ENCODE measurements at regions not wholly inside any gene's neighbourhood (a gene's known extent, or its start where the extent isn't known, plus 50 kb on each side); places are given as distances from the start of the nearest gene placed in this dataset.
"Not testable (repeated sequence)": the region's sequence is repeated elsewhere in the genome, so short reads cannot be mapped to it uniquely, and the experiment has no call there.

- no peak for DNase-seq
These were observed 130.9 kb upstream of the FBN2 start for GRCh38 chr5:128668921-128669320.

DNA sequence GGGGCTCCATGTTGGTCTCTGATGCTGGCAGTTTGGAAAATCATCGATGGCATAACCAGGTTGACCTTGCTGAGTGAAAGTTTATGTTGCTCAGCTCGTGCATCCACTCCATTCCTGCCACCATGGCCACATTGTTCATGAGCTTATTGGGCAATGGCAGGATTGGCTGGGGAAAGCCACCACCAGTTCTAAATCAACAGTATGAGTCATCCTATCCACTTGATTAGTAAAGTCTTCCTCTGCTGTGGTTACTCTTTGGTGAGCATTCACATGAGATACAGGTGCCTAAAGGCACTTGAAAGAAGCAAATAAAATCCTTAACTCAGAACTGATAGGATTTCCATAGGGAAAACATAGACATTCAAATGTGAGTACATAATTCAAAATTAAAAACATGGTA is 131.8 kb upstream of the FBN2 start:
- DNase-seq = no peak

GRCh38 chr5:128671943-128672342 is 133.9 kb upstream of the FBN2 start:
- peak; percentile 44 for DNase-seq

GRCh38 chr5:128673000-128673399 is 135.0 kb upstream of the FBN2 start:
- DNase-seq = no peak

DNA sequence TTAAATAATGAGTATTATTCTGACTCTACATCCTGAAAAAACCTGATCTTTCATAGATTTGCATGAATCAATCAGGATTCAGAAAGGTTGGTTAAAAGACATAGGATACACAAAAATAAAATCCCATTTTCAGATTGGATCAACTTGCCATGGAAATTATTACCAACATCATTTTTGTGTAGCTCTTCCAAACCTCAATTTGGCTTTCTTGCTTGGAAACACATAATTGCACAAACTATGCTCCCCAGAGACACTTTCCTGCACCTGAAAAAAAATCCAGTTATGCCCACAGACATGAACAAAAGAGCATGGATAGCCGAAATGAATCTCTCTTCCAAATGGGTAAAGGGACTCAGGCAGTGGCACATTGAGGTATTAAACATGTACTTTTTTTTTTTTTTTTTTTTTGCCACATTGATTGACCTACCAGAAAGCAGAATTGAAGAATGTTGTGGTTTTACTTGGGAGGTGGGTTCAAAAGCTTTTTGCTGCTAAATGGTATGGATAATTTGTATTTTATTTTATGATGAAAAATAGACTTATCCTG is 135.4 kb upstream of the FBN2 start:
- no peak for DNase-seq

- DNase-seq = no peak
These were observed 135.9 kb upstream of the FBN2 start for GRCh38 chr5:128673970-128674369.

GRCh38 chr5:128674837-128675446 is 136.9 kb upstream of the FBN2 start:
- DNase-seq = no peak

- no peak for DNase-seq
These were observed 143.1 kb upstream of the FBN2 start for GRCh38 chr5:128681096-128681495.

- no peak for DNase-seq
These were observed 143.9 kb upstream of the FBN2 start for GRCh38 chr5:128681764-128682592.

DNA sequence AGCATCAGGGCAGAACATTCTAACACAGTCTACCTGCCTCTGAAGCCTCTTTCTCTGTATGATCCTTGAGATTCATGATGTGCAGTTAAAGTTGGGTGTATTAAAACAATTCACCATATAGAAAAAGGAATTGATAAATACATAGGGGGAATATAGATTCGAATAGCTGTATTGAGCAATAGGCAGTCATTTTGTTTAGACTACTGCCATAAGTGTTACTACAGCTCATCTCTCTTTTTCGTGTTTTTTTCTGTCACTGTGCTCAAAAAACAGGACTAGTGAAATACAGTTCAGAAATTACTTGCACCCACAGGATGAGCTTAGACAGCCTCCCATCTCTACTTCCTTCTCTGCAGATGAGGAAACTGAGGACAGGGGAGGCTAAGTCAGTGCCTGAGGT is 144.6 kb upstream of the FBN2 start:
- no peak for DNase-seq

DNA sequence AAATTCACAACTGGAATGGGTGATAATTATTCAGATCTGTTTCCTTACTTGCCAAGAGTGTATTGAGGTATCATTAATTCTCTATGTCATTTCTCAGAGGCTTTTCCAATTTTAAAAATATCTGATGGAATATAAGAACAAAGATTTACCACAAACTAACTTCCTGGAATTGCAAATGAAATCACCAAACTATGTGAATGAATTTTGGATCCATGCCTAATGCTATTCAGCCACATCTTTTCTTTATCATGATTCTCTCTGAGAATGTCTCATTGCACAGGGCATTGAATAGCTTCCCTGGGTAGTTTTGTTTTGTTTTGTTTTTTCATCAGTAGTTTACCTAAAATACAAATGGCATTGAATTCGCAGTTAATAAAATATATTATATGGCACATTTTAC is 146.9 kb upstream of the FBN2 start:
- no peak for DNase-seq

GRCh38 chr5:128687930-128688329 is 149.9 kb upstream of the FBN2 start:
- DNase-seq = no peak

DNA sequence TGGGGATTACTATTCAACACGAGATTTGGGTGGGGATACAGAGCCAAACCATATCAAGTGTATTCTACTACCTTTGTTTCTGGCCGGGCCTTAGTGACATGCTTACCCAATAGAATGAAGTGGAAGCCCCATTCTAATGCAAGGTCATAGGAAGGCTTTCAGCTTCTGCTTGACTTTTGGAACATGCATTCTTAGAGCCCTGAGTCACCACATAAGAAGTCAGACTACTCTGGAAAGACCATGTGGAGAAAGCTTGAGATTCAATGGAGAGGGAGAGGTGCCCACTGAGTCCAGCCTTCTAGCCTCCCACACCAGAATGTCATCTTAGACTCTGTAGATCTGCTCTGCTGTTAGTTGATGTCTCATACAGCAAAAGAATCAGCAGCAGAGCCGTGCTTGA is 155.7 kb upstream of the FBN2 start:
- DNase-seq = no peak

DNA sequence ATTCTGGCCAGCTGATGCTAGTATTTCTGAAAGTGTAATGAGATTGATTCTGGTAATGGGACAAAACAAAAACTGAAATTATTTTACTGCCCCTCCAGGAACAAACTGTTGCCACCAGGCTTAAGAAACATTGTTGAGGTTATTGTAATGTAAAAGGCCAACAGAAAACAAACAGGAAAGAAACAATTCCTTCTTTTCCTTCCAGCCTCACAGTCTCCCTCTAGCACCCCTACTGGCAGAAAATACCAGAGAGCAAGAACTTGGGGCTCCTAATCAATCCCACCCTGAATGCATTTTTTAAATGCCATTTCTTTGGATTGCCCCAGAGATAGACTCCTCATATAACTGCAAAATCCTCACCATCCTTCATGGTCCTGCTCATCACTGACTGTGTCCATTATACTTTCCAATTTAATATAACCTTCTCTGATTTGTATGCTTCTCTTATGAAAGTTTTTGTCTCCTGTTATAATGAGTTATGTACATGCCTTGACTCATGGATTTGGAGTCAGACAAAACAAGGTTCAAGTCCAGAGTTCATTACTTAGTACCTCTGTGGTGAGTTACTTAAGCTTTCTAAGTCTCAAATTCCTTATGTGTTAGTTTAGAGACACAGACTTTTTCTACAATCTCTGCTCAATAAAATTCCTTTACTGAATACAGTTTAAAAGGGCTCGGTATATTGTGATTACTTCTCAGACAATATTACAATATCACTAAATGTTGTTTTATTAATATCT is 157.9 kb upstream of the FBN2 start:
- DNase-seq = no peak

DNA sequence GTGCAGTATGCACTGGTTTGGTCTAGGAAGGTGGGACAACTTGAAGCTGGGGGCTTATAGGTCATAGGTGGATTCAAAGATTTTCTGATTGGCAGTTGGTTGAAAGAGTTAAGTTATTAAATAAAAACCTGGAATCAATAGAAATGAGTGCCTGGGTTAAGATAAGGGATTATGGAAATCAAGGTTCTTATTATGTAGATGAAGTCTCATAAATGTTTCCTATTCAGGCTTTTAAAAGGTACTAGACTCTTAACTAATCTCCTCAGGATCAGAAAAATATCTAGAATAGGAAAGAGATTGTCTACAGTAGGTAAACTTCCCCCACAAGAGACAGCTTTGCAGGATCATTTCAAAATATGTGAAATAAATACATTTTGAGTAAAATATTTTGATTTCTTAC is 163.3 kb upstream of the FBN2 start:
- DNase-seq = no peak

- no peak for DNase-seq
These were observed 165.3 kb upstream of the FBN2 start for GRCh38 chr5:128703322-128703721.

DNA sequence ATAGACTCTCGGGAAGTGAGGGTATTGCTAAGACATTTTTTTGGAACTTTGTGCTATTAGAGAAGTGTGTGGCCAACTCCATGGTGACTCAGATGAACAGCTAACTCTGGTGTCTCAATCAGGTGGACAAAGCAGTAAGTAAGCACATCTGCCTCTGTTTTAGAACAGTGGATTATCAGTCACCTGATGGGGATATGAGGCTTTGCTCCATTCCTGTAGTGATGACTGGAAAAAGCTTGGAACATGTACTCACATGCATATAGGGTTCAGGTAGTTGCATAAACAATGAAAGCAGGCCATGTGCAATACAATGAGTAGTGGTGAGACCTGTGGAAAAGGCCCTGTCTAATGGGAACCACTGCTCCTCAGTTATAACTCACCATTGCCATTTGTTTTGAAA is 168.2 kb upstream of the FBN2 start:
- no peak for DNase-seq

DNA sequence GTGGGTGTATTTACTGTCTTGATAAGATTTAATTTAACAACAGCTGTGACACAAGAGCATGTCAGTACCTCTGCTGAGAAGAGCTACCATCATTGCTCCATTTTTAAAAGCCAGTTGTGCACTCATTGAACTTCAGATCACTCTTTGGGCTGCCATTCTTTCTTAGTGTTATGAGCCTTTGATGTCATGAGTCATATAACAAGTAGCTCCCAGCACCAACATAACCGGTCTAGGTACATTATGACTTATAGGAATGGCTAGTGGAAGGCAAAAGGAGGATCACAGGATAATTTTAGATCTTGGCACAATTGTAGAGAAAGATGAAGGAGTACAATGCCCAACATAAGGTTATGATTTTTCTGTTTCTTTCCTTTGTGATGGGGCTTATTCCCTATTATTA is 170.8 kb upstream of the FBN2 start:
- DNase-seq = no peak

DNA sequence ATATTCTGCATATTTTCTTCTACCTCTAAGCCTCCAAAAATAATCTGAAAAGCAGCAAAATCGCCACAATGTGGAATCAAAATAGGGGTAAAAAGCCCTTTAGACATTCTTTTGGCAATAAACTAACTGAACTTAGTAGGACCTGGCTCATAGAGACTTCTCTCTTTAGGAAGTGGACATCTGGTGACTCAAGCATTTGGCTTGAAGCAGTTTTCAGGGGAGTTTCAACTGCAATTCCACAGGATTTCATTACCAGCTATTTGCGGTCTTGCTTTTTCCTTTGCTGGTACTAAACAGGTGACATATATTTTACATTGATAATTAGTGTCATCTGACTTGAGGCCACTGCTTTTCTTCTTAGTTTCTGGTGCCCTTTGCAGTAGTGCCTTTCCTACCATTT is 173.2 kb upstream of the FBN2 start:
- no peak for DNase-seq

GRCh38 chr5:128714551-128714950 is 176.5 kb upstream of the FBN2 start:
- no peak for DNase-seq

GRCh38 chr5:128722551-128722950 is 184.5 kb upstream of the FBN2 start:
- DNase-seq = no peak

- DNase-seq = not testable (repeated sequence)
These were observed 192.0 kb upstream of the FBN2 start for GRCh38 chr5:128730021-128730420.

DNA sequence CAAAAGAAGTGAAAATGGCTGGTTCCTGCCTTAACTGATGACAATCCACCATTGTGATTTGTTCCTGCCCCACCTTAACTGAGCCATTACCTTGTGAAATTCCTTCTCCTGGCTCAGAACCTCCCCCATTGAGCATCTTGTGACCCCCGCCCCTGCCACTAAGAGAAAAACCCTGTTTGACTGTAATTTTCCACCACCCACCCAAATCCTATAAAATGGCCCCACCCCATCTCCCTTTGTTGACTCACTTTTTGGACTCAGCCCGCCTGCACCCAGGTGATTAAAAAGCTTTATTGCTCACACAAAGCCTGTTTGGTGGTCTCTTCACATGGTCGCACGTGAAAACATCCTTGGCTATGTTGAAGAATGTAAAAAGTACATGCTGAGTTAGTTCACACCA is 197.6 kb upstream of the FBN2 start:
- DNase-seq = not testable (repeated sequence)

- peak; percentile 43 for DNase-seq
These were observed 198.5 kb upstream of the FBN2 start for GRCh38 chr5:128736553-128736952.

All from left hindlimb (tissue), 1 donor.